ENCODE measurements at regions not wholly inside any gene's neighbourhood (a gene's known extent, or its start where the extent isn't known, plus 50 kb on each side); places are given as distances from the start of the nearest gene placed in this dataset.

GRCh38 chr6:154619146-154619545, 108.7 kb upstream of the CNKSR3 start:
- TF ChIP-seq CTCF (conservative IDR thresholded peaks at IDR 0.05; ENCODE audit: low read length) (no peak), EZH2phosphoT487 (IDR thresholded peaks at IDR 0.05; ENCODE audit: borderline replicate concordance) (no peak)
